GM18511 (cell line): ENCODE measurements at regions not wholly inside any gene's neighbourhood (a gene's known extent, or its start where the extent isn't known, plus 50 kb on each side); places are given as distances from the start of the nearest gene placed in this dataset.

Experiments
- ATAC-seq: cut with Tn5 transposase; IDR thresholded peaks from one replicate; pipeline ENCODE4 v1.9.1; 2021; ENCODE audit warnings: mild to moderate bottlenecking, moderate library complexity; ENCODE audit not compliant: unreplicated experiment

GRCh38 chr10:107814865-107815487, 650.5 kb upstream of the SORCS1 start:
- ATAC-seq = peak; percentile 50

DNA sequence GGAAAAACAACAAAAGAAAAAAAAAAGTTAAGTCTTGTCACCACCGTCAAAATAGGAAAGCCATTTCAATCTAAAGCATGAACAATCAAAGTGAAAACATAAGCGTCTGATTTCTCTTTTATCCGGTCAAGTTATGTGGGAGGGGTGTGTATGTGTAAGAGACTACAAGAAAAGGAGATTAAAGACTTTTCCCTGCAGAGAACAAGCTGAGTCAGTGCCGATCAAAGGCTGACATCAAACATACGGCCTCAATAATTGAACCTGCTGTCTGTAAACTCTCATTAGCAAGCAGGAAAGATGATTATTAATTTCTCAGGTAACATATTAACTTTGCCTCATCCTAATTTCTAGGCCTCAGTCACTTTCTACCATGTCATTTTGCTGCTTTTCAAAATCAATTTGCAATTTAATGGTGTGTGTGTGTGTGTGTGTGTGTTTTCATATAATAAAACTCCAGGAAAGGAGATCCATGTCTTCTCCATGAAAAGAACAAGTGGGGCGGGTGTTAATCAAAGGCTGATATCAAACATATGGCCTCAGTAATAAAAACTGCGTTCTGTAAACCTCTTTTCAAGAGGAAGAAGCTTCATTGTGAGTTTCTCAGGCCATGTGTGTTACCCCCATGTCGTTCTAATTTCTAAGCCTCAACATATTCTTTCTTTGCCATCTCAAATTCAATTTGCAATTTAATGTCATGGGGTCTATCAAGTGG, 649.1 kb upstream of the SORCS1 start:
- no peak for ATAC-seq

DNA sequence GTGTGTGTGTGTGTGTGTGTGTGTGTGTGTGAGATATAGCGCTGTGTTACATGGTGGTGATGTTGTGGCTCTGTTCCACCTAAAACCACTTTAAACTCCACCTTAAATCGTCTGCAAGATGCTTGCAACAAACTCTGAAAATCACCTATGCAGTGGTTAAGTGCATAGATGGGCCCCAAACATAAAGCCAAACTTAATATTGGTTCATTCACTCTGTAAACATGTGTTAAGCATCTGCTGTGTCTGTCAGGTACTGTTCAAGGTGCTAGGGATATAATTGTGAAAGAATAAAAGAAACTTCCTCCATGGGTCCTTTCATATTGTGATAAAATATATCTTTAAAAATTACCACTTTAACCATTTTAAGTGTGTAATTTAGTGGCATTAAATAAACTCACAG, 645.4 kb upstream of the SORCS1 start:
- ATAC-seq = no peak

- ATAC-seq = no peak
Observed at GRCh38 chr10:107807836-107808235, 643.3 kb upstream of the SORCS1 start.

DNA sequence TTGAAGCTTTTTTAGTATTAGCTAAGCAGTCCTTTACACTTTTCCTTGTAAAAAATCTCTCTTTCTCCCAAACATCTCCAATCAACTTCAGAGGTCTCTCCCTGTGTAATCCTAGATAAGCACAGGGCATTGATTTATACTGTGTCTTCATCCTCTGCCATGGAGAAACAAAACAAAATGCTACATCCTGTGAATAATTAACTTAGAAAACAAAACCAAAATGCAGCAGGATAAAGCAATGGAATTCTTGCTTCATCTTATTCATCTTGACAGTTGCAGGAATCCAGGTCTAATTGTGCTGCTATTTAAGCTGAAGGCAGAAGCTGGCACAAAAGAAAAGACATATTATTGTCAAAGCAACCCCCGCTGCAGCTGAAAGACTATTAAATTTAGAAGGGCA, 641.5 kb upstream of the SORCS1 start:
- no peak for ATAC-seq

DNA sequence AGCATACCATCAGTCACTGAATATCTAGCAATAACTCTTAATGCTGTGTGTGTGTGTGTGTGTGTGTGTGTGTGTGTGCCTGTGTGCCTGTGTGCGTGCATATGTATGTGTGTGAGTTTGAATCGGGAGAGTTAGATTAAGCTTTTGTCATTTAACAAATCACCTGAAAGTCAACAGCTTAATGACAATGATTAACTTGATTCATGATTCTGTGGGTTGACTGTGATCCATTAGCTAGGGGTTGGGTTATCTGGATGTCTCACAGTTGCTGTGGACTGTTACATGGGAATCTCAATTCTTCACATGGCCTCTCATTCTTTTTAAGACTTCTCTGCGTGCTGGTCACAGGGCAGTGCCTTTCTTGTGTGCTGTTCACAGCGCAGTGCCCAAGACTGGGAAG, 639.0 kb upstream of the SORCS1 start:
- ATAC-seq = no peak

- no peak for ATAC-seq
Observed at GRCh38 chr10:107800061-107800460, 635.6 kb upstream of the SORCS1 start.

GRCh38 chr10:107790271-107790670, 625.8 kb upstream of the SORCS1 start:
- no peak for ATAC-seq

GRCh38 chr10:107771066-107771465, 606.6 kb upstream of the SORCS1 start:
- ATAC-seq = no peak

- no peak for ATAC-seq
Observed at GRCh38 chr10:107767185-107767584, 602.7 kb upstream of the SORCS1 start.

GRCh38 chr10:107754814-107755213, 590.3 kb upstream of the SORCS1 start:
- ATAC-seq = no peak

GRCh38 chr10:107749235-107749634, 584.7 kb upstream of the SORCS1 start:
- ATAC-seq = no peak

DNA sequence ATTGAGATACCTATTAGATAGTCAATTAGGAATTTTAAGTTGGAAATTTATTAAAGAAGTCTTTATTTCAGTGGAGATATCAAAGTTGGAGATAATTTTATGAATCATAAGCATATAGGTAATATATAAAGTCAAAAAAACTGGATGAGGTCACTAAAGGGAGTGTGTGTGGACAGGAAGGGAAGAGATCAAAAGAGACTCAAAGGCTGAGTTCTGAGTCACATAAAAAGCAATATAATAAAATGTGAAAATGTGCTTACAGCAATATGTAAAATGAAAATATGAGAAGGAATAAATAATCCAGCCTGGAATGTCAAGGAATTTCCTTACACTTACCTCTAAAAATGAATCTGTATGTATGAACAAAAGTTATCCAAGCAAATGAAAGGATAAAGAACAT, 583.3 kb upstream of the SORCS1 start:
- ATAC-seq = no peak

- ATAC-seq = no peak
Observed at GRCh38 chr10:107741971-107742370, 577.5 kb upstream of the SORCS1 start.

DNA sequence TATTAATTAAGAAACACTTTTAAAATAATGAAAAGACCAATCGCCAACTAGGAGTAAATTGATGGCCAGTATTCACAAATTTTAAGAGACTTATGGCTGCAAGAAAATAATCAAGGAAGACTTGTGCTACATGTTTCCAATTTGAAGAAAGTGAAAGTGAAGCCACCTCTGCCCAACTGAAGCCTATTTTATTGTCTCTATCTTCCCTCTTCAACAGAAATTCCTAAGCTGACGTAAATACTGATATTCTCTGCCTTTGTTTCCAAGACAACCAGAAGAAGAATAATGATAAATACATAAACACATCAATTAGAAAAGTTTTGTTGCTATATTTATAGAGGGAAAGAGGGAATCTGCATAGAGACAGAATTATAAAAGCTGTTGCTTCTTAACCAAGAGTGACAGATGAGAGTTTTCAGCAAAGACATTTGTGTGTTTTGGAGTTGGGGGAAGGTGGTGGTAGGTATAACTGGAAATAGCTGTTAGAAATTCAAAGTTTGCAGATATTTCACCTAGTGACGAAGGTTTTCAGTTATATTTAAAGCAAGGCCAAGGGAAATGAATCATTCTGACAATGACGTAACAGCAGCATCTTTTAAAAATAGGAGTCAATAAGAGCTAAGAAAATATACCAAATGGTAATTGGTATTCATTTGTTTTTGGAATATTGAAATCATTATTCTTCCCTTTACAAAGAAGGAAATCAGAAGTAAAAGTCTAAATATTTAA, 576.6 kb upstream of the SORCS1 start:
- no peak for ATAC-seq

- no peak for ATAC-seq
Observed at GRCh38 chr10:107739951-107740350, 575.4 kb upstream of the SORCS1 start.

DNA sequence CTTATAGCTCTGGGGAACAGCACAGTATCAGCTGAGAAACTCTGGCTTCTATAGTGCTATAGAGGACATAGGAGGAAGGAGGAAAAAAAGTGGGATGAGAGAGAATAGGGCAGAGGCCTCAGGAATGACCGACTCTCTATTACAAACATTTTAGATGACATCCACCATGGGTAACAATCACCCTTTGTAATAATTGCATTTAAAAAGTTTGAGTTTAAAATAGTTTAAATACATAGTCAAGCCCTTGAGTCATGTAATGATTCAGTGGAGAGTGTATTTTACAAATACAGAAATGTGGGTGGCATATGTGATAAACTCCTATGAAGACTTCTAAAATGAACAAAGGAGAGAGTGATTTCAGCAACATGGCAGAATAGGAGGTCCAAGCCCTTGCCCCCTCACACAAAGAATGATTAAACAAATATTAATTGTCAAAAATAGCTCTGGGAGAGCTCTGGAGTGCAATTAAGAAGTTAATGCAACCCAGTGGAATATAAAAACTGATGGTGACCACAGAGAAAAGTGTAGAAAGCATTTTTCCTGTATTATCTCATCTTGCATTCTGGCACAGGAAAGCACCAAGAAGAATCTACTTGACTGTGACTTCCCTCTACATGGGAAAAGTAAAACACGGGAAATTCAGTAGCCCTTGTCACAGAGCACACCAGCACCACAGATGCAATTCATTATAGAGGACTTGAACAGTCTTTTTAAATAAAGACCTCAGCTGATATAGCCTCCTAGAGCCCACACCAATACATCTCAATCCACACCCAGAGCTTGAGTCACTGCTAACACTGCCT, 569.0 kb upstream of the SORCS1 start:
- ATAC-seq = no peak

DNA sequence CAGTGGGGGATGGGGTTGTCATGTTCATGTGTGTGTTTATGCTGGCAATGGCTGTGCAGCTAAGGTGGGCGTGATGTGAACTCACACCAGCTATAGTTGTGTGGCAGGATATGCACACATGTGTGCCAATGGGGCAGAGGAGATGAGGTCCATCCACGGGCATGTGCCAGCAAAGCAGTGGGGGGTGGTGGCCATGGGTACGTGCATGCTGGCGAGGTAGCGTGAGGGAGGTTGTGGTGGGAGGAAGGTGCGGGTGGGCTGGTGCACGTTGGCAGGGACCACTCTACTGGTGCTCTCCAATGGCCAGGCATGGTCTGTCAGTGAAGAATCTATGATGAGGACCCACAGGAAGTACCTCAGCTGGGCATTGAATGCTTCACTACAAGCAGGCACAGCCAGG, 567.5 kb upstream of the SORCS1 start:
- ATAC-seq = no peak

GRCh38 chr10:107728807-107729206, 564.3 kb upstream of the SORCS1 start:
- no peak for ATAC-seq

DNA sequence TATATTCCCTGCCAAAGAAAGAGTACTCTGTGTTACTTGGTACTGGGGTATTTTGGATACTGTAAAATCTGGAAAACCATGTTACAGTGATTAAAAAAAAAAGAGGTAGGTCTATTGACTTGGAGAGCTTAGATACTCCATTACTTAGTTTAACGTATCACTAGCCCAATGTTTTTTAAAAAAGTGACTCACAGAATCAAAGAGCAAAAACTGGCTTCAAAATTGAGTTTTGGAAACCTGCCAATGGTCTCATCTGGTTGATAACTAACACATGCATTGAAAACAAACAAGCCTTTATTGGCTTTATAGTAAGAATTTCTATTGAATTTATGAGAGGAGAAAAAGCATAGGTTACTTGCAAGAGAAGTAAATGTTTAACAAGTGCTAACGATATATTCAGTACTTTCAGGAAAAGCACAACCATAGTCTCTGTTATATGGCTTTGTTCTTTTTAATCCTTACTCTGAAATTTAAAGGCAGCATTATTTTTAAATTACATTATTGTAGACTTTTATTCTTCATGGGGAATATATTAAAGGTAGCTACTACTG, 563.3 kb upstream of the SORCS1 start:
- ATAC-seq = no peak

GRCh38 chr10:107718864-107719263, 554.4 kb upstream of the SORCS1 start:
- no peak for ATAC-seq
